ENCODE measurements at regions not wholly inside any gene's neighbourhood (a gene's known extent, or its start where the extent isn't known, plus 50 kb on each side); places are given as distances from the start of the nearest gene placed in this dataset.

GRCh38 chr5:173443971-173444370, 115.8 kb upstream of the STC2 start:
- H2BK20ac ChIP-seq (ENCODE audit: low read length): no peak overlapping the region
- H3K79me1 ChIP-seq (ENCODE audit: low read depth, low read length): no peaks in the 10 kb centered on the region
- no peak overlapping the region for H3K18ac ChIP-seq (ENCODE audit: extremely low read depth, low read length)
- H2BK120ac ChIP-seq (replicated peaks; ENCODE audit: low read depth, low read length): no peak overlapping the region
- no peak overlapping the region for H2AK5ac ChIP-seq (ENCODE audit: low read depth, low read length)
- no peaks in the 10 kb centered on the region for H3K36me3 ChIP-seq (ENCODE audit: control insufficient read depth in 2 of 4, insufficient read depth in 4 of 4, low read length in 3 of 4)
- H4K8ac ChIP-seq (ENCODE audit: extremely low read depth, insufficient read depth, low read length): no peak overlapping the region
- H2BK5ac ChIP-seq (ENCODE audit: low read depth, low read length): no peak overlapping the region
- no peak overlapping the region for H4K91ac ChIP-seq (replicated peaks; ENCODE audit: insufficient read length, low read length)
- H3K4me1 ChIP-seq (replicated peaks in 1 of 4; ENCODE audit: control insufficient read depth in 3 of 4, insufficient read depth in 4 of 4, low read length in 3 of 4): peaks cover 0 to 3% (median 0%) of the 10 kb centered on the region in 4 experiments; a peak in 1 of 7 replicates
- H3K23me2 ChIP-seq (ENCODE audit: low read depth, low read length): no peaks in the 10 kb centered on the region
- TF ChIP-seq CHD1 (IDR thresholded peaks at IDR 0.05; ENCODE audit: low read depth, low read length): no peak
- no peak for TF ChIP-seq CHD2 (IDR thresholded peaks at IDR 0.05; ENCODE audit: low read length)
- TF ChIP-seq KDM4A (IDR thresholded peaks at IDR 0.05; ENCODE audit: low read depth, low read length, severe bottlenecking): no peak
- no peak for TF ChIP-seq TBP (IDR thresholded peaks at IDR 0.05; ENCODE audit: low read depth, low read length)
- no peak for TF ChIP-seq CBX5 (IDR thresholded peaks at IDR 0.05; ENCODE audit: low read depth, low read length)
- no peak for TF ChIP-seq E2F6 (IDR thresholded peaks at IDR 0.05)
- TF ChIP-seq TCF12 (IDR thresholded peaks at IDR 0.05; ENCODE audit: low read depth, low read length): no peak
- TF ChIP-seq NRF1 (IDR thresholded peaks at IDR 0.05; ENCODE audit: low read depth, low read length): no peak
- no peak for TF ChIP-seq CTCF (IDR thresholded peaks at IDR 0.05; ENCODE audit: control extremely low read depth in 1 of 3, insufficient read depth in 1 of 3, low read depth in 1 of 3, low read length in 3 of 3)
- TF ChIP-seq SP1 (IDR thresholded peaks at IDR 0.05; ENCODE audit: low read depth, low read length): no peak
- TF ChIP-seq SIX5 (IDR thresholded peaks at IDR 0.05; ENCODE audit: low read depth, low read length): no peak
- no peak for TF ChIP-seq ZNF274 (IDR thresholded peaks at IDR 0.05; ENCODE audit: borderline replicate concordance, extremely low read depth, low read length)
- ChIA-PET POLR2A (ENCODE audit: partially characterized antibody) (no interaction called here), CTCF (ENCODE audit: partially characterized antibody) (no interaction called here)
- no peak overlapping the region for H3K27ac ChIP-seq (ENCODE audit: low read depth, low read length)
- H3K23ac ChIP-seq (ENCODE audit: insufficient read length): no peak overlapping the region
- no peak overlapping the region for H3K14ac ChIP-seq (ENCODE audit: insufficient read length)
- H4K20me1 ChIP-seq (replicated peaks in 1 of 2; ENCODE audit: control insufficient read depth in 1 of 2, insufficient read depth in 2 of 2, low read length in 2 of 2): no peaks in the 10 kb centered on the region
- no peak overlapping the region for H3K4ac ChIP-seq (replicated peaks; ENCODE audit: insufficient read length, low read depth, low read length)
- peaks cover 0 to 1% (median 0%) of the 10 kb centered on the region in 4 experiments; a peak in 2 of 7 replicates for H3K27me3 ChIP-seq (replicated peaks in 1 of 4; ENCODE audit: control insufficient read depth in 3 of 4, extremely low read depth in 1 of 4, insufficient read depth in 3 of 4, low read length in 3 of 4)
- no peak overlapping the region for H3K9ac ChIP-seq (replicated peaks in 1 of 4; ENCODE audit: extremely low read depth in 1 of 4, low read depth in 3 of 4, low read length in 3 of 4)
- H2BK15ac ChIP-seq (ENCODE audit: low read length): no peak overlapping the region
- no peak overlapping the region for H3K56ac ChIP-seq (replicated peaks; ENCODE audit: insufficient read length, low read depth, low read length)
- 0 out of 4 replicates have a peak, but pooled peaks cover 0 to 6% of the 10 kb centered on the region in 2 experiments for H3K9me3 ChIP-seq (ENCODE audit: insufficient read depth in 2 of 2, low read depth in 1 of 2, low read length in 1 of 2)
- WGBS, 2 experiments (ENCODE audit: extremely low coverage in 1 of 2, insufficient coverage in 1 of 2, insufficient read length in 1 of 2, insufficient replicate concordance in 2 of 2, low coverage in 1 of 2, low lambda C conversion rate in 2 of 2, missing lambda C conversion rate in 1 of 2): 90% methylated on average over 4 of the region's 4 CpGs; no CpG with 5 or more reads in 1 of the 2 experiments
- no peak for DNase-seq (ENCODE audit: low read depth in 1 of 2, low spot score in 2 of 2)
- no peak for FAIRE-seq
- H3K4me3 ChIP-seq (ENCODE audit: extremely low read depth in 1 of 4, insufficient read depth in 2 of 4, low read depth in 3 of 4, low read length in 4 of 4): no peak overlapping the region
- H4K5ac ChIP-seq (ENCODE audit: insufficient read length, low read depth, low read length): no peak overlapping the region
- no peak overlapping the region for H3K4me2 ChIP-seq (ENCODE audit: insufficient read depth in 1 of 2, low read depth in 2 of 2, low read length in 2 of 2)
- no peaks in the 10 kb centered on the region for H3K79me2 ChIP-seq (ENCODE audit: control insufficient read depth in 1 of 2, insufficient read depth in 2 of 2, low read length in 2 of 2)
- no peak overlapping the region for H2AFZ ChIP-seq (ENCODE audit: low read length)
- no peak overlapping the region for H2BK12ac ChIP-seq (ENCODE audit: low read depth, low read length)

Data from H1 (cell line).